Epithelial cell of esophagus (primary cell): ENCODE measurements at regions not wholly inside any gene's neighbourhood (a gene's known extent, or its start where the extent isn't known, plus 50 kb on each side); places are given as distances from the start of the nearest gene placed in this dataset.

Experiments
- DNase-seq: peaks from one replicate; pipeline ENCODE4 v3.0.0; 2010; ENCODE audit warnings: low read depth
- H3K4me3 ChIP-seq: 2 replicates; pipeline ENCODE4 v1.5.1; 2011; ENCODE audit warnings: mild to moderate bottlenecking, low read length, control low read depth
- CTCF ChIP-seq: IDR thresholded peaks from 2 replicates; pipeline ENCODE4 v1.5.1; 2011; ENCODE audit warnings: low read depth, mild to moderate bottlenecking, low read length, control low read depth, inconsistent platforms; ENCODE audit not compliant: insufficient read depth; ENCODE audit errors: missing control alignments

GRCh38 chr3:146914409-146914808 lies 309.3 kb upstream of the PLSCR5 start:
- no peak for DNase-seq
- no peak overlapping the region for H3K4me3 ChIP-seq
- no peak for TF ChIP-seq CTCF

DNA sequence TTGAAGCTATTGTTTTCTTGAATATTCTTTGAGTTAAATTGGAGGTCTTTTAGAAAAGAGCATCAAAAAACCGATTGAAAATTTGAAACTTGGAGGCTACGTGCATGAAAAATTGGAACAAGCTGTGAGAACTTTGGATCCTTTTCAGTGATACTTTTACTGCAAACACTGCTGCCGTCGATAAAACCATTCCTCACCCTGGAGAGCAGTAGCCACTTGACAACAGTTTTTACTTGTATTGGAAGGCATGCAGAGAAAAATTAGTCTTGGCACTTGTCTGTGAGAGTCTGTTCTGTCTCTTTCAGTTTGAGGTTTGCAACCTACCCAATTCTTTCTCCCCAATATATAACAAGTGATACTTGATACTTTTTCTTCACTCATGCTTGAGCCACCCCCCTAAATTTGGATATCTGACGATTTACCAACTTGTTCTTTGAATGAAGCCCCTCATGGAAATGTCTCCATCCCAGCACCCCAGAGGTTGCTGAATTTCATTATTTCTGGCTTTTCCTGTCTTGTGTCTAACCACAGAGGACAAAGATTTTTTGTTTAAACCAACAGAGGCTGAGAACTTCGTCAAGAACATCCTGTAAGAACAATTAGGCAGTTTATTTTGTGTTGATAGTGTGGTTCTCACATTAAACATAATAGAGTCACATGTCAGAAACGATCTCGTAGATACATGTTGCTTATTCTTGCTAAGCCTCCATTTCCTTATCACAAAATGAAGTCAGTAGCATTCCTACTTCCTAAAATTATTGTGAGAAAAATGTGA lies 307.3 kb upstream of the PLSCR5 start:
- no peak overlapping the region for H3K4me3 ChIP-seq
- TF ChIP-seq CTCF = no peak
- no peak for DNase-seq

GRCh38 chr3:146903927-146904326 lies 298.8 kb upstream of the PLSCR5 start:
- DNase-seq = no peak
- no peak for TF ChIP-seq CTCF
- no peak overlapping the region for H3K4me3 ChIP-seq

DNA sequence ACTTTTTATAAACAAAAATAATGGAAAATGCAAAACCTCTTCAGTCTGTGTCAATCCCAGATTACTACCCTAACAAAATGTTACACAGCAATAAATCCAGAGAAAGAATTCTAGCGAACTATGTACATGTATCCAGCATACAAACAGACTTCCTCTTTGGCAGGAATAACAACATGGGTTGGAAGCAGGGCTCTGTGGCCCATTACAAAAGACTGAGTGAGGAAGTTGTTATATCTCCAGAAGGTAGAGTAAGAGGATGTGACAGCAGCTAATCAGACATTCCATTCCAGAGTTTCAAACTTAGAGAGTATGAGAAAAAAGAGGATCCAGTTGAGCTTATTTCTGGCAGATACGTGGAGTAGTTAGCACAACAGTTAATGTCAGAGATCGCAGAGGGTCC lies 294.0 kb upstream of the PLSCR5 start:
- DNase-seq = no peak
- H3K4me3 ChIP-seq = no peak overlapping the region
- no peak for TF ChIP-seq CTCF

DNA sequence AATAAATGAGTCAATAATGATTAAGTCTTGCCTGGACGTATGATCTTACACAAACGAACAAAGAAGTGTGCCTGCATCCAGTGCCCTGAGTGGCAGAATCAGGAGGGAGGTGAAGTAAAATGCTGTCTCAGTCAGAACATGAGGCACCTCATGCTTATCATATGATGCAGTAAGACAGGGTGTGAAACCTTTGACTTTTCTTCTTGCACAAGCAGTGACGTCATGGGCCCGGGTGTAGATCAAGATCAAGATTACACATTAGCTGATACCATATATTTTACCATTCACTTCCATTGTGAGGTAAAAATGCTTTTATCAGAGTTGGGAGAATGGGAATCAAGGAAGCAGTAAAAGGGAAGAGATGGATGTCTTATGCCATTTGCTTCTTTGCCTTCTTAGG lies 291.6 kb upstream of the PLSCR5 start:
- no peak for TF ChIP-seq CTCF
- peak; percentile 2 for DNase-seq
- H3K4me3 ChIP-seq = no peak overlapping the region

DNA sequence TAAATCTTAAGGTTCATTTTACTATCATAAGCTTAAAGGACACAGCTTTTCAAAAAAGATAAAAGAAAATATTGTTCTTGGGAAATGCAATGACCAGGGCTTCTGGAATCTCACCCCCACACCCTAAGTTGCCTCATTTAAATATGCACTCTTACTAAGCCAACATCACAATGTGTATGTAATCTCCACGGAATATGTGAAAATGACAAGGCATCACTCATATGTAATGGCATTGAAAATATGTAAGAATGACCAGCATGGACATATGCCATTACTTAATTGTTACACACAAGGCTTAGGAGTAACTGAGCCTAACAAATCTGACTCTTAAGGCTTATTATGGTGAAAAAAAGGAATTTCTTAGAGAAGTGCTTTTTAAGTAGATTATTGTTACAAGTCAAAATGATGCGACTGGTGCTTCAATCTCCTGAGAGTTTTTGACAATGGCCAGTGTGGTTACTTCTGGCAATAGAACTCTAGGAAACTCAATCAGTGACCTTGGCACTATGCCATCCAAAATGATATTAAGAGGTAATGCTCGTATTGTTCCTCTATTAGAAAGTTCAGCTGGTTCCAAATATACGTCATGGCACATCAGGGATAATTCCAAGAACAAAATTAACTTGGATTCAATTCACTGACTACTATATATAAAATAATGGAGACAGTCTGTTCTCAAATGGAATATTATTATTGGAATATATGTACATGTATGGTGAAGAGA lies 290.0 kb upstream of the PLSCR5 start:
- H3K4me3 ChIP-seq = no peak overlapping the region
- no peak for TF ChIP-seq CTCF
- DNase-seq = peak; percentile 43

DNA sequence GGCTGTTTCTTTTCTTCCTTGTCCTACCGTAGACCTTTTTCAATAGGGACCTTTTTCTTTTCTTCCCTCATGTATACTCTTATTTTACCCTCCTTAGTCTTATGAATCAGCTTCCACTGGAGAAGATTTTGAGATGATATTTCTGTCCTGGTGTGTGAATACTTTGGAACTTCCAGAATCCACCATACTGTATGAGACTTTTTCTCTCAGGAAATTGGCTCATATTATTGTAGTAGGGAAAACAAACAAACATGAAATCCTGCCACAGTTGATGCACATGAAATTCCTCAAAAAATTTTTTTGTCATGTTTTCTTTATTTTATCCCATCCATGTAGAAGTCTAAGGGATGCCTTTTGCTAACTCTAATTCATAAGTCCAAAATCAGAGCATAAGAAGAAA lies 289.3 kb upstream of the PLSCR5 start:
- no peak overlapping the region for H3K4me3 ChIP-seq
- no peak for DNase-seq
- TF ChIP-seq CTCF = no peak
